ENCODE measurements at regions not wholly inside any gene's neighbourhood (a gene's known extent, or its start where the extent isn't known, plus 50 kb on each side); places are given as distances from the start of the nearest gene placed in this dataset.

- POLR2A ChIA-PET (ENCODE audit: low non-redundant PET): interaction anchor here (0.7 kb wide), 1 partner anchor 15 kb away, joined by 3 read pairs; no protein-coding TSS in a partner anchor
Measured at GRCh38 chr12:4144676-4145075, 128.9 kb upstream of the CCND2 start.

DNA sequence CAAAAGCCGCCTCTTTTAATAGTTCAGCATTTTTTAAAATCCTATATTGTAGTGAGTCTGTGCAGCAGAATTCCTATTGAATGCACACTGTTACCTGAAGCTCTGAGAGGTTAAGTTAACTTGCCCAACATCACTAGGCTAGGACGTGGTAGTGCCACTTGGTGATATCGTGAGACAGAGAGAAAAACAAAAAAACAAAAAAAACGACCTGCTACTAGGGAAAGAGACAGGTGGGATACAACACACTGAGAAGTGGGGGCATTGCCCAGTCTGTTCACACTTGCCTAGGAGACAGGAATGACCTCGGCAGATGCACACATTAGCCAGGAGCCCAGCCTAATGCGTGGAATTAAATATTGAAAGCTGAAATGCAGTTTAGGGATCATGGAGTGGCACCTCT, 129.7 kb upstream of the CCND2 start:
- intact Hi-C loops (cut with micrococcal nuclease; ENCODE audit: unreplicated experiment): no loop called here

More at GRCh38 chr12:4144676-4145075, 128.9 kb upstream of the CCND2 start:
- DNase-seq (ENCODE audit: low spot score): no peak
- BruUV-seq (replicated peaks): no TSS peak
- CTCF ChIA-PET: no interaction called here
- Histone ChIP-seq H3K4me3 (ENCODE audit: low read depth, low read length, poor library complexity, severe bottlenecking) (no peak overlapping the region), H3K9me3 (ENCODE audit: low read depth, low read length, poor library complexity, severe bottlenecking) (no peaks in the 10 kb centered on the region), H3K4me1 (ENCODE audit: insufficient read depth, low read length, poor library complexity, severe bottlenecking) (no peaks in the 10 kb centered on the region), H3K36me3 (ENCODE audit: insufficient read depth, low read length, poor library complexity, severe bottlenecking) (no peaks in the 10 kb centered on the region), H3K27ac (ENCODE audit: low read depth, low read length, poor library complexity, severe bottlenecking) (no peak overlapping the region), H3K27me3 (replicated peaks; ENCODE audit: insufficient read depth, low read depth, low read length, poor library complexity) (no peaks in the 10 kb centered on the region)
- TF ChIP-seq, protein P1, sequence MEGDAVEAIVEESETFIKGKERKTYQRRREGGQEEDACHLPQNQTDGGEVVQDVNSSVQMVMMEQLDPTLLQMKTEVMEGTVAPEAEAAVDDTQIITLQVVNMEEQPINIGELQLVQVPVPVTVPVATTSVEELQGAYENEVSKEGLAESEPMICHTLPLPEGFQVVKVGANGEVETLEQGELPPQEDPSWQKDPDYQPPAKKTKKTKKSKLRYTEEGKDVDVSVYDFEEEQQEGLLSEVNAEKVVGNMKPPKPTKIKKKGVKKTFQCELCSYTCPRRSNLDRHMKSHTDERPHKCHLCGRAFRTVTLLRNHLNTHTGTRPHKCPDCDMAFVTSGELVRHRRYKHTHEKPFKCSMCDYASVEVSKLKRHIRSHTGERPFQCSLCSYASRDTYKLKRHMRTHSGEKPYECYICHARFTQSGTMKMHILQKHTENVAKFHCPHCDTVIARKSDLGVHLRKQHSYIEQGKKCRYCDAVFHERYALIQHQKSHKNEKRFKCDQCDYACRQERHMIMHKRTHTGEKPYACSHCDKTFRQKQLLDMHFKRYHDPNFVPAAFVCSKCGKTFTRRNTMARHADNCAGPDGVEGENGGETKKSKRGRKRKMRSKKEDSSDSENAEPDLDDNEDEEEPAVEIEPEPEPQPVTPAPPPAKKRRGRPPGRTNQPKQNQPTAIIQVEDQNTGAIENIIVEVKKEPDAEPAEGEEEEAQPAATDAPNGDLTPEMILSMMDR (conservative IDR thresholded peaks at IDR 0.05; ENCODE audit: low read depth, low read length): no peak
- TF ChIP-seq EZH2 (IDR thresholded peaks at IDR 0.05; ENCODE audit: borderline replicate concordance, low read depth, low read length, poor library complexity, severe bottlenecking): no peak
- intact Hi-C loops (cut with micrococcal nuclease; ENCODE audit: unreplicated experiment): no loop called here

GRCh38 chr12:4141348-4142270, 132.0 kb upstream of the CCND2 start:
- no peaks in the 10 kb centered on the region for H3K36me3 ChIP-seq (ENCODE audit: insufficient read depth, low read length, poor library complexity, severe bottlenecking)
- no peak overlapping the region for H3K27ac ChIP-seq (ENCODE audit: low read depth, low read length, poor library complexity, severe bottlenecking)
- H3K27me3 ChIP-seq (replicated peaks; ENCODE audit: insufficient read depth, low read depth, low read length, poor library complexity): no peaks in the 10 kb centered on the region
- ChIA-PET POLR2A (ENCODE audit: low non-redundant PET) (no interaction called here), CTCF (no interaction called here)
- DNase-seq (ENCODE audit: low spot score): no peak
- intact Hi-C loops (cut with micrococcal nuclease; ENCODE audit: unreplicated experiment): no loop called here
- H3K9me3 ChIP-seq (ENCODE audit: low read depth, low read length, poor library complexity, severe bottlenecking): no peaks in the 10 kb centered on the region
- TF ChIP-seq, protein P1 (conservative IDR thresholded peaks at IDR 0.05; ENCODE audit: low read depth, low read length): no peak
- no peak for TF ChIP-seq EZH2 (IDR thresholded peaks at IDR 0.05; ENCODE audit: borderline replicate concordance, low read depth, low read length, poor library complexity, severe bottlenecking)
- H3K4me1 ChIP-seq (ENCODE audit: insufficient read depth, low read length, poor library complexity, severe bottlenecking): no peaks in the 10 kb centered on the region
- no TSS peak for BruUV-seq (replicated peaks)
- no peak overlapping the region for H3K4me3 ChIP-seq (ENCODE audit: low read depth, low read length, poor library complexity, severe bottlenecking)

More for the DNA sequence above, 129.7 kb upstream of the CCND2 start:
- Histone ChIP-seq H3K27ac (ENCODE audit: low read depth, low read length, poor library complexity, severe bottlenecking) (no peak overlapping the region), H3K9me3 (ENCODE audit: low read depth, low read length, poor library complexity, severe bottlenecking) (no peaks in the 10 kb centered on the region), H3K36me3 (ENCODE audit: insufficient read depth, low read length, poor library complexity, severe bottlenecking) (no peaks in the 10 kb centered on the region), H3K4me3 (ENCODE audit: low read depth, low read length, poor library complexity, severe bottlenecking) (no peak overlapping the region), H3K4me1 (ENCODE audit: insufficient read depth, low read length, poor library complexity, severe bottlenecking) (no peaks in the 10 kb centered on the region), H3K27me3 (replicated peaks; ENCODE audit: insufficient read depth, low read depth, low read length, poor library complexity) (no peaks in the 10 kb centered on the region)
- no TSS peak for BruUV-seq (replicated peaks)
- POLR2A ChIA-PET (ENCODE audit: low non-redundant PET): interaction anchor here (0.7 kb wide), 1 partner anchor 15 kb away, joined by 3 read pairs; no protein-coding TSS in a partner anchor
- DNase-seq (ENCODE audit: low spot score): no peak
- TF ChIP-seq, protein P1 (conservative IDR thresholded peaks at IDR 0.05; ENCODE audit: low read depth, low read length): peak; percentile 27; the same call in 1 of the 2 replicates
- TF ChIP-seq EZH2 (IDR thresholded peaks at IDR 0.05; ENCODE audit: borderline replicate concordance, low read depth, low read length, poor library complexity, severe bottlenecking): no peak
- CTCF ChIA-PET: no interaction called here

Measured in A673 (cell line).